Keratinocyte (primary cell): ENCODE measurements at regions not wholly inside any gene's neighbourhood (a gene's known extent, or its start where the extent isn't known, plus 50 kb on each side); places are given as distances from the start of the nearest gene placed in this dataset.
A peak's percentile ranks its signal among the peaks of the same experiment; 100 is the strongest.

Source experiments
- DNase-seq: peaks from one replicate; pipeline ENCODE4 v3.0.0-alpha.2; 2011; ENCODE audit warnings: low read depth, missing footprints, low spot score
- FAIRE-seq: peaks from 2 replicates; lab custom pipeline; 2011; peaks lifted over from hg19 to GRCh38; lab: Jason Lieb, UNC
- H2AFZ ChIP-seq: 2 replicates; pipeline ENCODE4 v1.6.0; 2012; ENCODE audit warnings: low read length, control low read depth, inconsistent platforms; ENCODE audit not compliant: control insufficient read depth
- H3K27ac ChIP-seq: 2 replicates; pipeline ENCODE4 v1.5.1; 2011; ENCODE audit warnings: low read length; ENCODE audit not compliant: control insufficient read depth, insufficient read depth
- H3K27me3 ChIP-seq: 3 replicates; pipeline ENCODE4 v1.6.0; 2011; ENCODE audit warnings: low read length; ENCODE audit not compliant: control insufficient read depth, insufficient read depth; ENCODE audit errors: extremely low read depth
- H3K36me3 ChIP-seq, 2 experiments: 2 replicates in 1 of 2; 3 replicates in 1 of 2; pipeline ENCODE4 v1.5.1; 2011; ENCODE audit warnings: low read length in 2 of 2, mild to moderate bottlenecking in 1 of 2; ENCODE audit not compliant: control insufficient read depth in 2 of 2, insufficient read depth in 2 of 2; ENCODE audit errors: extremely low read depth in 1 of 2
- H3K4me1 ChIP-seq: 3 replicates; pipeline ENCODE4 v1.5.1; 2011; ENCODE audit warnings: low read length; ENCODE audit not compliant: control insufficient read depth, insufficient read depth; ENCODE audit errors: extremely low read depth
- H3K4me2 ChIP-seq: 3 replicates; pipeline ENCODE4 v1.6.0; 2011; ENCODE audit warnings: low read depth, low read length; ENCODE audit not compliant: control insufficient read depth, insufficient read depth; ENCODE audit errors: extremely low read depth
- H3K4me3 ChIP-seq, 3 experiments: fragments of 200-600 bp in 1 of 3; sonication (generic) in 1 of 3; 2 replicates in 2 of 3; 3 replicates in 1 of 3; pipeline ENCODE4 v1.5.1; 2011 to 2016; ENCODE audit warnings: low read length in 3 of 3, mild to moderate bottlenecking in 3 of 3, control low read depth in 2 of 3, inconsistent platforms in 1 of 3, low read depth in 1 of 3, mixed read lengths in 1 of 3, mixed run types in 1 of 3, moderate library complexity in 1 of 3; ENCODE audit not compliant: control insufficient read depth in 2 of 3, insufficient read depth in 2 of 3; ENCODE audit errors: extremely low read depth in 1 of 3
- H3K79me2 ChIP-seq: 2 replicates; pipeline ENCODE4 v1.6.0; 2012; ENCODE audit warnings: low read length; ENCODE audit not compliant: control insufficient read depth, insufficient read depth
- H3K9ac ChIP-seq: 3 replicates; pipeline ENCODE4 v1.6.0; 2011; ENCODE audit warnings: low read length; ENCODE audit not compliant: control insufficient read depth, insufficient read depth; ENCODE audit errors: extremely low read depth
- H3K9me1 ChIP-seq: 3 replicates; pipeline ENCODE4 v1.6.0; 2011; ENCODE audit warnings: low read length; ENCODE audit not compliant: control insufficient read depth, insufficient read depth; ENCODE audit errors: extremely low read depth
- H3K9me3 ChIP-seq: 2 replicates; pipeline ENCODE4 v1.5.1; 2012; ENCODE audit warnings: low read depth, low read length; ENCODE audit not compliant: control insufficient read depth
- H4K20me1 ChIP-seq: 3 replicates; pipeline ENCODE4 v1.6.0; 2011; ENCODE audit warnings: low read length; ENCODE audit not compliant: control insufficient read depth, insufficient read depth; ENCODE audit errors: extremely low read depth
- CTCF ChIP-seq, 3 experiments: IDR thresholded peaks in 1 of 3; conservative IDR thresholded peaks in 1 of 3; optimal IDR thresholded peaks in 1 of 3; 2 replicates in 2 of 3; 3 replicates in 1 of 3; pipeline versions ENCODE3 to v1.5.1; 2011; ENCODE audit warnings: low read length in 3 of 3, mild to moderate bottlenecking in 3 of 3, moderate library complexity in 2 of 3, control low read depth in 1 of 3, inconsistent platforms in 1 of 3; ENCODE audit not compliant: insufficient read depth in 2 of 3; ENCODE audit errors: extremely low read depth in 1 of 3
- EZH2 ChIP-seq: IDR thresholded peaks from one replicate; pipeline ENCODE4 v1.6.1; 2012; ENCODE audit warnings: inconsistent platforms, mild to moderate bottlenecking, low read length, moderate library complexity
- dilution Hi-C: fragments of 300-500 bp; cut with MboI; formaldehyde crosslinking; loops from one replicate; pipeline ENCODE4 v1.7.0; 2020; ENCODE audit warnings: low sequenced_read_pairs; ENCODE audit not compliant: extremely low pct_ligation_motif_present

GRCh38 chr1:199301472-199302217, 662.8 kb downstream of the PTPRC start:
- Histone ChIP-seq H3K79me2 (no peaks in the 10 kb centered on the region), H2AFZ (no peak overlapping the region), H3K9me1 (no peaks in the 10 kb centered on the region), H3K4me2 (no peak overlapping the region), H3K4me3 (no peak overlapping the region), H3K36me3 (no peaks in the 10 kb centered on the region), H3K27me3 (no peaks in the 10 kb centered on the region), H3K9me3 (no peaks in the 10 kb centered on the region), H3K9ac (no peak overlapping the region), H3K4me1 (peaks cover 6% of the 10 kb centered on the region), H3K27ac (no peak overlapping the region), H4K20me1 (no peaks in the 10 kb centered on the region)
- dilution Hi-C loops, result no loop called here
- no peak for TF ChIP-seq EZH2
- TF ChIP-seq CTCF (optimal IDR thresholded peaks at IDR 0.05 in 1 of 3, IDR thresholded peaks at IDR 0.05 in 1 of 3, conservative IDR thresholded peaks at IDR 0.05 in 1 of 3; ENCODE audit: extremely low read depth in 1 of 3, insufficient read depth in 2 of 3, low read length in 3 of 3), result no peak
- no peak for FAIRE-seq
- DNase-seq, result no peak

GRCh38 chr1:199302554-199302953, 663.7 kb downstream of the PTPRC start:
- no peak overlapping the region for H3K27ac ChIP-seq
- H3K4me1 ChIP-seq, result peaks cover 6% of the 10 kb centered on the region
- no peaks in the 10 kb centered on the region for H3K36me3 ChIP-seq
- H3K4me2 ChIP-seq, result no peak overlapping the region
- no peaks in the 10 kb centered on the region for H3K27me3 ChIP-seq
- TF ChIP-seq EZH2 (no peak), CTCF (optimal IDR thresholded peaks at IDR 0.05 in 1 of 3, IDR thresholded peaks at IDR 0.05 in 1 of 3, conservative IDR thresholded peaks at IDR 0.05 in 1 of 3; ENCODE audit: extremely low read depth in 1 of 3, insufficient read depth in 2 of 3, low read length in 3 of 3) (no peak)
- H4K20me1 ChIP-seq, result no peaks in the 10 kb centered on the region
- dilution Hi-C loops, result no loop called here
- no peak overlapping the region for H3K9ac ChIP-seq
- H2AFZ ChIP-seq, result no peak overlapping the region
- H3K9me1 ChIP-seq, result no peaks in the 10 kb centered on the region
- FAIRE-seq (peak; percentile 29), DNase-seq (no peak)
- H3K9me3 ChIP-seq, result no peaks in the 10 kb centered on the region
- no peak overlapping the region for H3K4me3 ChIP-seq
- no peaks in the 10 kb centered on the region for H3K79me2 ChIP-seq
